ENCODE measurements at regions not wholly inside any gene's neighbourhood (a gene's known extent, or its start where the extent isn't known, plus 50 kb on each side); places are given as distances from the start of the nearest gene placed in this dataset.

DNA sequence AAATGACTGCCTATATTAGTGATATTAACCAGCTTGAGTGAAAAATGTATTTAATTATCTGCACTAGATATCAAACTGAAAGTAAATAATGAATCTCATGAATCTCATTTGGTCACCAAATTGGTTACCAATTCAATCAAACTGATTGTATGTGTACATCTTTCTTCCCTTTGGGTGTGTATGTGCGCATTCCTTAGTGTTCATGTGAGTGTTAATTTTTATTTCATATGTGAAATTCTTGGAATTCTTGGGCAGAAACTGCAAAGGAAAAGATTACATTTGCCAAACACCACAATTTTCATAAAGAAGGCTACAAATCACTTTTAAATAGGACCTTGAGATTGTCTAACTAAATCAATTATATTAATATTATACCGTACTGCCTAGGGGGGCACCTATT lies 648.4 kb upstream of the MARCKS start:
- TF ChIP-seq, protein P1, sequence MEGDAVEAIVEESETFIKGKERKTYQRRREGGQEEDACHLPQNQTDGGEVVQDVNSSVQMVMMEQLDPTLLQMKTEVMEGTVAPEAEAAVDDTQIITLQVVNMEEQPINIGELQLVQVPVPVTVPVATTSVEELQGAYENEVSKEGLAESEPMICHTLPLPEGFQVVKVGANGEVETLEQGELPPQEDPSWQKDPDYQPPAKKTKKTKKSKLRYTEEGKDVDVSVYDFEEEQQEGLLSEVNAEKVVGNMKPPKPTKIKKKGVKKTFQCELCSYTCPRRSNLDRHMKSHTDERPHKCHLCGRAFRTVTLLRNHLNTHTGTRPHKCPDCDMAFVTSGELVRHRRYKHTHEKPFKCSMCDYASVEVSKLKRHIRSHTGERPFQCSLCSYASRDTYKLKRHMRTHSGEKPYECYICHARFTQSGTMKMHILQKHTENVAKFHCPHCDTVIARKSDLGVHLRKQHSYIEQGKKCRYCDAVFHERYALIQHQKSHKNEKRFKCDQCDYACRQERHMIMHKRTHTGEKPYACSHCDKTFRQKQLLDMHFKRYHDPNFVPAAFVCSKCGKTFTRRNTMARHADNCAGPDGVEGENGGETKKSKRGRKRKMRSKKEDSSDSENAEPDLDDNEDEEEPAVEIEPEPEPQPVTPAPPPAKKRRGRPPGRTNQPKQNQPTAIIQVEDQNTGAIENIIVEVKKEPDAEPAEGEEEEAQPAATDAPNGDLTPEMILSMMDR (IDR thresholded peaks at IDR 0.05) = no peak
- no peak for TF ChIP-seq YY1 (IDR thresholded peaks at IDR 0.05; ENCODE audit: low read depth)

Measured in SK-N-SH (cell line).